ENCODE measurements at regions not wholly inside any gene's neighbourhood (a gene's known extent, or its start where the extent isn't known, plus 50 kb on each side); places are given as distances from the start of the nearest gene placed in this dataset.

DNA sequence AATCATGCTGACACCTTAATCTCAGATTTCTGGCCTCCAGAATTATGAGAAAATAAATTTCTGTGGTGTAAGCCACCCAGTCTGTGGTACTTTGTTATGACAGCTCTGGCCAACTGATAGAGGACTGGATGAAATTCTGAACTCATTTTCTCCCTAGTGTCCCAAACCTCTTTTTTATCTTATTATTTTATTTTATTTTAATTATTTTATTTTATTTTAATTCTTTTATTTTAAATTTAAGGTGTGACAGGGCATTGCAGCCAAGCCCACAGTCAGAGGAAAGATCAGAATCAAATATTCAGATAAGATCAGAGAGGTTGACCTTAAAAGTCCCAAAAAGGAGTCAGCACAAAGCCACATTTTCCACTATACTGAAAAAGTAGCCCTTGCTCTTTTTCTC, 228.1 kb downstream of the TFEC start:
- H3K79me2 ChIP-seq (ENCODE audit: control insufficient read depth, insufficient read depth, low read length): no peaks in the 10 kb centered on the region
- no peaks in the 10 kb centered on the region for H3K36me3 ChIP-seq (replicated peaks in 1 of 2; ENCODE audit: control extremely low read depth in 1 of 2, control insufficient read depth in 1 of 2, extremely low read depth in 1 of 2, insufficient read depth in 2 of 2, low read length in 1 of 2)
- H3K9ac ChIP-seq (ENCODE audit: low read length): no peak overlapping the region
- ATAC-seq (ENCODE audit: low read depth): no peak
- no peaks in the 10 kb centered on the region for H3K4me1 Mint-ChIP-seq
- H3K9me3 Mint-ChIP-seq (ENCODE audit: insufficient read depth): no peaks in the 10 kb centered on the region
- H3K27ac Mint-ChIP-seq: no peak overlapping the region
- H3K4me3 ChIP-seq (ENCODE audit: control extremely low read depth in 1 of 5, extremely low read depth in 1 of 5, insufficient read depth in 1 of 5, low read depth in 2 of 5, low read length in 4 of 5): no peak overlapping the region
- POLR2A ChIA-PET: no interaction called here
- H3K27me3 ChIP-seq (replicated peaks in 1 of 4; ENCODE audit: control extremely low read depth in 1 of 4, control insufficient read depth in 3 of 4, insufficient read depth in 4 of 4, low read length in 3 of 4): no peaks in the 10 kb centered on the region
- H3K4me3 Mint-ChIP-seq: no peak overlapping the region
- no peaks in the 10 kb centered on the region for H3K9me3 ChIP-seq (ENCODE audit: control extremely low read depth in 1 of 3, control insufficient read depth in 2 of 3, insufficient read depth in 1 of 3, low read length in 2 of 3)
- no peak overlapping the region for H2AFZ ChIP-seq (ENCODE audit: insufficient read depth, low read depth, low read length, poor library complexity, severe bottlenecking)
- no peak for TF ChIP-seq EZH2 (IDR thresholded peaks at IDR 0.05; ENCODE audit: borderline replicate concordance, insufficient read depth, low read depth, low read length, poor library complexity, severe bottlenecking)
- TF ChIP-seq, protein P1, sequence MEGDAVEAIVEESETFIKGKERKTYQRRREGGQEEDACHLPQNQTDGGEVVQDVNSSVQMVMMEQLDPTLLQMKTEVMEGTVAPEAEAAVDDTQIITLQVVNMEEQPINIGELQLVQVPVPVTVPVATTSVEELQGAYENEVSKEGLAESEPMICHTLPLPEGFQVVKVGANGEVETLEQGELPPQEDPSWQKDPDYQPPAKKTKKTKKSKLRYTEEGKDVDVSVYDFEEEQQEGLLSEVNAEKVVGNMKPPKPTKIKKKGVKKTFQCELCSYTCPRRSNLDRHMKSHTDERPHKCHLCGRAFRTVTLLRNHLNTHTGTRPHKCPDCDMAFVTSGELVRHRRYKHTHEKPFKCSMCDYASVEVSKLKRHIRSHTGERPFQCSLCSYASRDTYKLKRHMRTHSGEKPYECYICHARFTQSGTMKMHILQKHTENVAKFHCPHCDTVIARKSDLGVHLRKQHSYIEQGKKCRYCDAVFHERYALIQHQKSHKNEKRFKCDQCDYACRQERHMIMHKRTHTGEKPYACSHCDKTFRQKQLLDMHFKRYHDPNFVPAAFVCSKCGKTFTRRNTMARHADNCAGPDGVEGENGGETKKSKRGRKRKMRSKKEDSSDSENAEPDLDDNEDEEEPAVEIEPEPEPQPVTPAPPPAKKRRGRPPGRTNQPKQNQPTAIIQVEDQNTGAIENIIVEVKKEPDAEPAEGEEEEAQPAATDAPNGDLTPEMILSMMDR (IDR thresholded peaks at IDR 0.05): no peak
- CTCF ChIA-PET: no interaction called here
- no peaks in the 10 kb centered on the region for H3K4me1 ChIP-seq (ENCODE audit: control insufficient read depth in 2 of 2, insufficient read depth in 2 of 2, low read length in 2 of 2)
- H3K27ac ChIP-seq (ENCODE audit: low read length in 2 of 2): no peak overlapping the region
- H3K27me3 Mint-ChIP-seq: no peaks in the 10 kb centered on the region
- H4K20me1 ChIP-seq (ENCODE audit: control insufficient read depth, insufficient read depth, low read length, poor library complexity, severe bottlenecking): no peaks in the 10 kb centered on the region
- H3K4me2 ChIP-seq (replicated peaks; ENCODE audit: low read depth, low read length, poor library complexity, severe bottlenecking): no peak overlapping the region
- no peak for DNase-seq
- intact Hi-C loops (cut with micrococcal nuclease): no loop called here

DNA sequence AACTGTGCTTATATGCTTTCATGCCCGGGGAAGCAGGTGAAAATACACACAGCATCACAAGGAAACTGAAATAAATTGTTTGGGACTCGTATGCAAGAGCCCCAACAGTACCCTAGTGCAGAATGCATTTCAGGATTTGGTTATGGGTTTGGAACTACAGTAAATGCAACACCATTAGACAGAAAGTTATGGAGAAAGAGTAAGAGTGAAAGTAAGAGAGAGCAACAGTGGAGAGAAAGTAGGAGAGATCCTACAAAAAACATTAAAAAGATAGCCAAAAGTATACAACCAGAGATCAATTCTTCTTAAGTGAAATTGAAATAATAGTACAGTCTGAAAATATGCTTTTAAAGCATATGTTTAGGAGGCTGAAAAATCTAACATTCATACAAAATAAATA, 231.1 kb downstream of the TFEC start:
- ATAC-seq (ENCODE audit: low read depth) (no peak), DNase-seq (no peak)
- H3K79me2 ChIP-seq (ENCODE audit: control insufficient read depth, insufficient read depth, low read length): no peaks in the 10 kb centered on the region
- Mint-ChIP-seq H3K27ac (no peak overlapping the region), H3K4me3 (no peak overlapping the region), H3K27me3 (no peaks in the 10 kb centered on the region), H3K4me1 (no peaks in the 10 kb centered on the region), H3K9me3 (ENCODE audit: insufficient read depth) (no peaks in the 10 kb centered on the region)
- POLR2A ChIA-PET: no interaction called here
- no peak overlapping the region for H3K4me2 ChIP-seq (replicated peaks; ENCODE audit: low read depth, low read length, poor library complexity, severe bottlenecking)
- no peak overlapping the region for H3K9ac ChIP-seq (ENCODE audit: low read length)
- H3K4me3 ChIP-seq (ENCODE audit: control extremely low read depth in 1 of 5, extremely low read depth in 1 of 5, insufficient read depth in 1 of 5, low read depth in 2 of 5, low read length in 4 of 5): no peak overlapping the region
- H3K36me3 ChIP-seq (replicated peaks in 1 of 2; ENCODE audit: control extremely low read depth in 1 of 2, control insufficient read depth in 1 of 2, extremely low read depth in 1 of 2, insufficient read depth in 2 of 2, low read length in 1 of 2): no peaks in the 10 kb centered on the region
- H3K27me3 ChIP-seq (replicated peaks in 1 of 4; ENCODE audit: control extremely low read depth in 1 of 4, control insufficient read depth in 3 of 4, insufficient read depth in 4 of 4, low read length in 3 of 4): no peaks in the 10 kb centered on the region
- TF ChIP-seq EZH2 (IDR thresholded peaks at IDR 0.05; ENCODE audit: borderline replicate concordance, insufficient read depth, low read depth, low read length, poor library complexity, severe bottlenecking): no peak
- no peak overlapping the region for H3K27ac ChIP-seq (ENCODE audit: low read length in 2 of 2)
- H4K20me1 ChIP-seq (ENCODE audit: control insufficient read depth, insufficient read depth, low read length, poor library complexity, severe bottlenecking): no peaks in the 10 kb centered on the region
- no CpG with 5 or more reads among the region's 2 CpGs for WGBS (ENCODE audit: insufficient coverage)
- H3K4me1 ChIP-seq (ENCODE audit: control insufficient read depth in 2 of 2, insufficient read depth in 2 of 2, low read length in 2 of 2): no peaks in the 10 kb centered on the region
- no peak overlapping the region for H2AFZ ChIP-seq (ENCODE audit: insufficient read depth, low read depth, low read length, poor library complexity, severe bottlenecking)
- intact Hi-C loops (cut with micrococcal nuclease): no loop called here
- CTCF ChIA-PET: no interaction called here
- no peaks in the 10 kb centered on the region for H3K9me3 ChIP-seq (ENCODE audit: control extremely low read depth in 1 of 3, control insufficient read depth in 2 of 3, insufficient read depth in 1 of 3, low read length in 2 of 3)
